Peyer's patch (tissue), 4 donors: ENCODE measurements at regions not wholly inside any gene's neighbourhood (a gene's known extent, or its start where the extent isn't known, plus 50 kb on each side); places are given as distances from the start of the nearest gene placed in this dataset.
"Not testable (repeated sequence)": the region's sequence is repeated elsewhere in the genome, so short reads cannot be mapped to it uniquely, and the experiment has no call there.

ENCODE experiments used
- DNase-seq, 3 donors: peaks; one replicate each; pipeline ENCODE4 v3.0.0-alpha.2; 2017 to 2019
- H3K27ac ChIP-seq, 4 donors: fragments of 200-600 bp; sonication (generic); one replicate each; pipeline ENCODE4 v1.5.1; 2016 to 2019
- H3K27me3 ChIP-seq, 2 donors: fragments of 200-600 bp; sonication (generic); one replicate each; pipeline ENCODE4 v1.5.1; 2019
- H3K36me3 ChIP-seq, 3 donors: fragments of 200-600 bp; sonication (generic); one replicate each; pipeline ENCODE4 v1.5.1; 2016 to 2019
- H3K4me1 ChIP-seq, 4 donors: fragments of 200-600 bp; sonication (generic); one replicate each; pipeline ENCODE4 v1.5.1; 2016 to 2019
- H3K4me3 ChIP-seq, 4 donors: fragments of 200-600 bp; sonication (generic); 1 replicate in 3 of 4; 2 replicates in 1 of 4; pipeline ENCODE4 v1.5.1; 2016 to 2019; ENCODE audit warnings: mild to moderate bottlenecking in 1 of 4
- H3K9me3 ChIP-seq, 4 donors: fragments of 200-600 bp; sonication (generic); one replicate each; pipeline ENCODE4 v1.5.1; 2016 to 2019; ENCODE audit warnings: mild to moderate bottlenecking in 1 of 4
- POLR2A ChIP-seq, 2 donors: fragments of 450-650 bp; IDR thresholded peaks; one replicate each; pipeline ENCODE4 v1.5.1; 2017; ENCODE audit warnings: antibody characterized with exemption in 2 of 2, mild to moderate bottlenecking in 2 of 2, moderate library complexity in 2 of 2
- TF ChIP-seq, protein P1 (sequence below), 6 experiments: fragments of 450-650 bp in 4 of 6; fragments of 200-600 bp in 2 of 6; sonication (generic) in 1 of 6; IDR thresholded peaks; one replicate each; pipeline ENCODE4 v1.5.1; 2017 to 2019; ENCODE audit warnings: antibody characterized with exemption in 6 of 6, mild to moderate bottlenecking in 3 of 6, moderate library complexity in 1 of 6

DNA sequence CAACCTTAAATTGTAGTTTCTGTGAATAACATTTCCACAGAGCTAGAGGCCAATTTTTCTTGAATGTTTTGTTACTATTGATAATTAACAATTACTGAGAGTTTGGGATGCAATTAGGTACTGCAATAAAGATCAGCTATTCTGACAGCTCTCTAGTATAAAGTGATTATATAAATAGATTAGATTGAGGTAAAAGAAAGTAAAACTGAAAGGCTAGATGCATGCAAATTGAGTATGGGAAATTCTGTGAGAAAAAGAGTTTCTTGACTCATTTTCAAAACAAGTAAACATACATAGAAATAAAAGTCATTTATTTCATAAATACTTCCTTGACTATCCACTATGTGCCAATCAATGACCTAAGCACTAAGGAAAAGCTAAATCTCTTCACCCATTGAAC lies 1087.5 kb upstream of the ATXN8OS start:
- DNase-seq: no peak
- Histone ChIP-seq H3K4me3 (no peak overlapping the region), H3K27ac (no peak overlapping the region), H3K9me3 (no peaks in the 10 kb centered on the region), H3K4me1 (no peaks in the 10 kb centered on the region), H3K27me3 (no peaks in the 10 kb centered on the region), H3K36me3 (no peaks in the 10 kb centered on the region)
- TF ChIP-seq, protein P1, sequence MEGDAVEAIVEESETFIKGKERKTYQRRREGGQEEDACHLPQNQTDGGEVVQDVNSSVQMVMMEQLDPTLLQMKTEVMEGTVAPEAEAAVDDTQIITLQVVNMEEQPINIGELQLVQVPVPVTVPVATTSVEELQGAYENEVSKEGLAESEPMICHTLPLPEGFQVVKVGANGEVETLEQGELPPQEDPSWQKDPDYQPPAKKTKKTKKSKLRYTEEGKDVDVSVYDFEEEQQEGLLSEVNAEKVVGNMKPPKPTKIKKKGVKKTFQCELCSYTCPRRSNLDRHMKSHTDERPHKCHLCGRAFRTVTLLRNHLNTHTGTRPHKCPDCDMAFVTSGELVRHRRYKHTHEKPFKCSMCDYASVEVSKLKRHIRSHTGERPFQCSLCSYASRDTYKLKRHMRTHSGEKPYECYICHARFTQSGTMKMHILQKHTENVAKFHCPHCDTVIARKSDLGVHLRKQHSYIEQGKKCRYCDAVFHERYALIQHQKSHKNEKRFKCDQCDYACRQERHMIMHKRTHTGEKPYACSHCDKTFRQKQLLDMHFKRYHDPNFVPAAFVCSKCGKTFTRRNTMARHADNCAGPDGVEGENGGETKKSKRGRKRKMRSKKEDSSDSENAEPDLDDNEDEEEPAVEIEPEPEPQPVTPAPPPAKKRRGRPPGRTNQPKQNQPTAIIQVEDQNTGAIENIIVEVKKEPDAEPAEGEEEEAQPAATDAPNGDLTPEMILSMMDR (IDR thresholded peaks at IDR 0.05): no peak
- TF ChIP-seq POLR2A (IDR thresholded peaks at IDR 0.05): no peak

DNA sequence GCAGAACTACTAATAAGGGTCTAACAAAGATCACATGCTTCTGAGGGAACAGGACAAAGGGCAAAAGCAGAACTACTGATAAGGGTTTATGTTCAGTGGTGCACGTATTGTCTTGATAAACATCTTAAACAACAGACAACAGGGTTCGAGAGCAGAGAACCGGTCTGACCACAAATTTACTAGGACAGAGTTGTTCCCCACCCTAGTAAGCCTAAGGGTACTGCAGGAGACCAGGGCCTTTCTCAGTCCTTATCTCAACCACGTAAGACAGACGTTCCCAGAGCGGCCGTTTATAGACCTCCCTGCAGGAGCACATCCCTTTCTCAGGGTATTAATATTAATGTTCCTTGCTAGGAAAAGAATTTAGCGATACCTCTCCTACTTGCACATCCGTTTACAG lies 1089.5 kb upstream of the ATXN8OS start:
- H3K36me3 ChIP-seq, H3K27ac ChIP-seq, DNase-seq, H3K4me1 ChIP-seq, H3K27me3 ChIP-seq, H3K4me3 ChIP-seq, H3K9me3 ChIP-seq: not testable (repeated sequence)

DNA sequence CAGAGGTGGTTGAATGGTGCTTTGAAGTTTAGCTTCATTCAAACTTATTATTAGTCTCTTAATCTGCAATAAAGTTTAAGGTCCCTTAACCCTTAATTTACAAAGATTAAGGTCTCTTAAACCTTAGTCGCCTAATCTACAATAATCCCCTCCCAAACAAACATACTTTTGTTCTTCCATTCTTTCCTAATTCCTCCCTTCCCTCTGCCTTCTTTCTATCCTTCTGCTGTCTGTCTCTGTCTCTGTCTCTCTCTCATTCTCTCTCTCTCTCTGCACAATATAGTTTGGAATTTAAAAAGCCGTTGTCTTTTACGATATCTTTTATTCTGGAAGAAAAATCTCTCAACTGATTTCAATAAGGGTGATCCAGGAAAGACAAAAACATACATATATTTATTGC lies 1096.8 kb upstream of the ATXN8OS start:
- no peaks in the 10 kb centered on the region for H3K27me3 ChIP-seq
- no peaks in the 10 kb centered on the region for H3K4me1 ChIP-seq
- TF ChIP-seq POLR2A (IDR thresholded peaks at IDR 0.05): no peak
- TF ChIP-seq, protein P1 (IDR thresholded peaks at IDR 0.05): no peak
- H3K36me3 ChIP-seq: no peaks in the 10 kb centered on the region
- no peaks in the 10 kb centered on the region for H3K9me3 ChIP-seq
- DNase-seq: no peak
- H3K27ac ChIP-seq: no peak overlapping the region
- H3K4me3 ChIP-seq: no peak overlapping the region

DNA sequence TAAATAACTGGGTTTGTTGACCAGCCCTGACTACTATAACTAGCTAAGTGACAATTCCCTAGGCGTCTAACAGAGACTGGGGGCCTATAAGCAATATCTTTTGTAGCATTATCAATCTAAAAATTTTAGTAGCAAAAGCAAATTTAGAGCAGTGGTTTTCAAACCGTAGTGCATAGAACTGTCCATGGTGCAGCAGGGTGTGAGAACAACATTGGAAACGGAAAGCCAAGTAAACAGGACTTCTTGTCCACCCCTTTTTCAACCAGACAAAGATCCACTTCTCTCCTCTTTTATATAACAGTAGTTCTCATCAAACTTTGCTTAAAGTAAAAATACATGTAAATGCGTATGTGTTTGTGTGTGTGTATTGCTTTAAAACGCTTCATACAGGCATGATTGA lies 1099.1 kb upstream of the ATXN8OS start:
- DNase-seq: no peak
- no peaks in the 10 kb centered on the region for H3K9me3 ChIP-seq

DNA sequence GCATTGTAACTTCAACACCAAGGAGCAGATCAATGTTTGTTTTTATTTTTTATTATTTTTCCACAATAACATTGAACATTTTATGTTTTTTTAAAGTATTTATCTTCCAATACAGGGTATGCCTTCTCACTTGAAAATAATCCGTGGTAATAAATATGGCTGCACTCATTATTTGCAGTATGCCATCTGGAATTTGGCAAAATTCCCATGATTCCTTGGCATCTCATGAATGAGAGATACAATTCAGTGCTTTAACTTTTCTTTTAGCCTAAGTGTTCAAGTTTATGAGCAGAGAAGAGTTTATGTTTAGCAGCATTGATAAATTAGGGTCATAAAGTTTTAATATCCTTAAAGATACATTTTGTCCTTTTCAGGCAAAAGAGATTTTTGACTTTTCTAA lies 1109.6 kb upstream of the ATXN8OS start:
- H3K9me3 ChIP-seq: no peaks in the 10 kb centered on the region
- no peak overlapping the region for H3K4me3 ChIP-seq
- H3K36me3 ChIP-seq: no peaks in the 10 kb centered on the region
- no peak for DNase-seq
- H3K4me1 ChIP-seq: no peaks in the 10 kb centered on the region
- no peaks in the 10 kb centered on the region for H3K27me3 ChIP-seq
- TF ChIP-seq POLR2A (IDR thresholded peaks at IDR 0.05): no peak
- H3K27ac ChIP-seq: no peak overlapping the region

More for the DNA sequence above, 1099.1 kb upstream of the ATXN8OS start:
- Histone ChIP-seq H3K36me3 (no peaks in the 10 kb centered on the region), H3K27ac (no peak overlapping the region), H3K4me3 (no peak overlapping the region), H3K27me3 (no peaks in the 10 kb centered on the region), H3K4me1 (no peaks in the 10 kb centered on the region)
- TF ChIP-seq, protein P1 (IDR thresholded peaks at IDR 0.05): no peak
- no peak for TF ChIP-seq POLR2A (IDR thresholded peaks at IDR 0.05)

DNA sequence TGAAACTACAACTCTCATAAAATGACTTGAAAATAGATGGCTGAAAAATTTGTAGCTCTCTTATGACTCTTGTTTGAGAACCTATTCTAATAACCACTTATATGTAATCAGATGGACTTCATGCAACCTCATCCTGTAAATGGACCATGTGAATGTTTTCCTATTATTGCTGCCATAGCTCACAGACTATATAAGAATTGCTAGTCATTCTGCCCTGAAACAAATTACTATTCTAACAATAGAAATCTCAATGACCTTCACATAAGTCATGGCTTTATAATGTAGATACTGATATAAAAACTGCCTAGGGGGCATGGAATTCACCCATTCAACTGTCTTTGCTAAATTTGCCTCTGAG lies 1111.0 kb upstream of the ATXN8OS start:
- Histone ChIP-seq H3K4me3 (no peak overlapping the region), H3K4me1 (no peaks in the 10 kb centered on the region)
- TF ChIP-seq, protein P1 (IDR thresholded peaks at IDR 0.05): no peak
- no peak for TF ChIP-seq POLR2A (IDR thresholded peaks at IDR 0.05)

DNA sequence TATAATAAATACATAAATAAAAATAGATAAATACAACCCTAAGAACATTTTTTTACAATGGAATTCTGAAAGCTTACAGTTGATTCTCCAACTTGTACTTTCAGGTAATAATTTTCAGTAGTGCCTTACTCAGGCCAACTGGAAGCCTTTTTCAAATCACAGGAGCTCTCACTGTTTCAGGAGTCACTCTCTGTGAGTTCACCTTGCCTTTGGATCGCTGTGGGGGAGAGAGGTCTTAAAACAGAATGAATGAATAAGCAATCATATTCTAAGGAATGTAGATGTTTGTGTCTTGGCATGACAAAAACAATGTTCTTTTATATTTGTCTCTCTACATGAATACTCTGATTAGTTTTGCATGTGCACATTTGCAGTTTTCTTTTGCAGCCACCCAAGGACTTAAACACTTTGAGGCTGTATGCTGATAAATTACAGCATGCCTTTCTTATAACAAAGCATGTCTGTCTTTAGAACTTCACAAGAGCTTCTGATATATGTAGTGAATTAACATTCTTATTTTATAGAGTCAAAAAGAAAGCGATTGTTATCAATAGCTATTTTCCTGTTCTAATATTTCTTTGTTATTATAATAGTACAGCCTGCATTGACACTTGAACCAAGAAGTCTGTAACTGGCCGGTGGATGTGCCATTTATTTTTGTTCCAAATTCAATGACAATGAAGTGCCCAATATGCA lies 1111.5 kb upstream of the ATXN8OS start:
- Histone ChIP-seq H3K27ac (no peak overlapping the region), H3K4me3 (no peak overlapping the region), H3K9me3 (no peaks in the 10 kb centered on the region), H3K36me3 (no peaks in the 10 kb centered on the region), H3K27me3 (no peaks in the 10 kb centered on the region), H3K4me1 (no peaks in the 10 kb centered on the region)
- TF ChIP-seq POLR2A (IDR thresholded peaks at IDR 0.05): no peak
- TF ChIP-seq, protein P1 (IDR thresholded peaks at IDR 0.05): no peak
- DNase-seq: no peak

More for the DNA sequence above, 1111.0 kb upstream of the ATXN8OS start:
- no peak for DNase-seq
- Histone ChIP-seq H3K27me3 (no peaks in the 10 kb centered on the region), H3K9me3 (no peaks in the 10 kb centered on the region), H3K27ac (no peak overlapping the region), H3K36me3 (no peaks in the 10 kb centered on the region)
